Vagina (tissue), 2 donors: ENCODE measurements at regions not wholly inside any gene's neighbourhood (a gene's known extent, or its start where the extent isn't known, plus 50 kb on each side); places are given as distances from the start of the nearest gene placed in this dataset.

ENCODE experiments used
- DNase-seq, 2 donors: peaks; one replicate each; pipeline ENCODE4 v3.0.0-alpha.2; 2017; ENCODE audit errors: extremely low spot score in 2 of 2
- H3K27ac ChIP-seq: fragments of 200-600 bp; sonication (generic); one replicate; pipeline ENCODE4 v1.5.1; 2019
- H3K27me3 ChIP-seq: fragments of 200-600 bp; sonication (generic); one replicate; pipeline ENCODE4 v1.5.1; 2019
- H3K36me3 ChIP-seq, 2 donors: fragments of 200-600 bp; sonication (generic); one replicate each; pipeline ENCODE4 v1.5.1; 2017 to 2019
- H3K4me1 ChIP-seq: fragments of 200-600 bp; sonication (generic); one replicate; pipeline ENCODE4 v1.5.1; 2019
- H3K4me3 ChIP-seq, 2 donors: fragments of 200-600 bp; sonication (generic); 1 replicate in 1 of 2; 2 replicates in 1 of 2; pipeline ENCODE4 v1.5.1; 2016 to 2019
- H3K9me3 ChIP-seq: fragments of 200-600 bp; sonication (generic); one replicate; pipeline ENCODE4 v1.5.1; 2019
- CTCF ChIP-seq, 3 experiments: fragments of 450-650 bp in 2 of 3; fragments of 200-600 bp in 1 of 3; sonication (generic) in 1 of 3; IDR thresholded peaks; one replicate each; pipeline ENCODE4 v1.5.1; 2017 to 2019; ENCODE audit warnings: antibody characterized with exemption in 3 of 3, mild to moderate bottlenecking in 2 of 3, moderate library complexity in 2 of 3
- POLR2A ChIP-seq, 2 donors: fragments of 450-650 bp; IDR thresholded peaks; one replicate each; pipeline ENCODE4 v1.6.1; 2017; ENCODE audit warnings: antibody characterized with exemption in 2 of 2, mild to moderate bottlenecking in 2 of 2, moderate library complexity in 2 of 2
- POLR2AphosphoS5 ChIP-seq, 2 donors: sonication (generic); formaldehyde crosslinking; IDR thresholded peaks; one replicate each; pipeline ENCODE4 v1.9.0; 2017; ENCODE audit warnings: antibody characterized with exemption in 2 of 2, mild to moderate bottlenecking in 2 of 2, low read depth in 1 of 2; ENCODE audit not compliant: insufficient read depth in 1 of 2
- intact Hi-C: fragments of 100-400 bp; cut with DNase I; formaldehyde crosslinking; loops from one replicate; pipeline ENCODE4 v1.15.1; 2023

- Histone ChIP-seq H3K4me3 (no peak overlapping the region), H3K27me3 (no peaks in the 10 kb centered on the region), H3K4me1 (peaks cover 12% of the 10 kb centered on the region), H3K9me3 (no peaks in the 10 kb centered on the region), H3K27ac (no peak overlapping the region), H3K36me3 (no peaks in the 10 kb centered on the region)
- intact Hi-C loops: no loop called here
- no peak for DNase-seq
- TF ChIP-seq POLR2AphosphoS5 (IDR thresholded peaks at IDR 0.05; ENCODE audit: insufficient read depth in 1 of 2, low read depth in 1 of 2): no peak
- no peak for TF ChIP-seq CTCF (IDR thresholded peaks at IDR 0.05)
- no peak for TF ChIP-seq POLR2A (IDR thresholded peaks at IDR 0.05)
Observed at GRCh38 chr18:23400918-23401317, 52.2 kb upstream of the RIOK3 start.

- H3K27ac ChIP-seq: no peak overlapping the region
- no peak for DNase-seq
- no peaks in the 10 kb centered on the region for H3K36me3 ChIP-seq
- peaks cover 12% of the 10 kb centered on the region for H3K4me1 ChIP-seq
- intact Hi-C loops: no loop called here
- TF ChIP-seq CTCF (IDR thresholded peaks at IDR 0.05) (no peak), POLR2A (IDR thresholded peaks at IDR 0.05) (no peak), POLR2AphosphoS5 (IDR thresholded peaks at IDR 0.05; ENCODE audit: insufficient read depth in 1 of 2, low read depth in 1 of 2) (no peak)
- no peaks in the 10 kb centered on the region for H3K27me3 ChIP-seq
- no peaks in the 10 kb centered on the region for H3K9me3 ChIP-seq
- no peak overlapping the region for H3K4me3 ChIP-seq
Observed at GRCh38 chr18:23401400-23402347, 51.4 kb upstream of the RIOK3 start.
